HG03520 (cell line): ENCODE measurements at regions not wholly inside any gene's neighbourhood (a gene's known extent, or its start where the extent isn't known, plus 50 kb on each side); places are given as distances from the start of the nearest gene placed in this dataset.
"Not testable (repeated sequence)": the region's sequence is repeated elsewhere in the genome, so short reads cannot be mapped to it uniquely, and the experiment has no call there.

Source experiments
- ATAC-seq: cut with Tn5 transposase; IDR thresholded peaks from one replicate; pipeline ENCODE4 v1.9.1; 2021; ENCODE audit warnings: mild to moderate bottlenecking, moderate library complexity; ENCODE audit not compliant: unreplicated experiment

DNA sequence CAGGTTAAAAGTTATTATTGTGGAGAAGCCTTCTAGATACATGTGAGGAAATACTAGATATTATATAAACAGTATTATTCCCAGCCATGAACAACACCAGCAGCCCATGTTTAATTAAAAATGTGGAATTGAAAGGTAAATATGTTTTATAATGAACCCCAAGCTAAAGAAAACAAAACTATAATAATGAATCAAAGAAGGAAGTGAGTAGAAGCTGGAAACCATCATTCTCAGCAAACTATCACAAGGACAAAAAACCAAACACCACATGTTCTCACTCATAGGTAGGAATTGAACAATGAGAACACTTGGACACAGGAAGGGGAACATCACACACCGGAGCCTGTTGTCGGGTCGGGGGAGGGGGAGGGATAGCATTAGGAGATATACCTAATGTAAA, 167.6 kb upstream of the CXXC4 start:
- ATAC-seq = not testable (repeated sequence)

DNA sequence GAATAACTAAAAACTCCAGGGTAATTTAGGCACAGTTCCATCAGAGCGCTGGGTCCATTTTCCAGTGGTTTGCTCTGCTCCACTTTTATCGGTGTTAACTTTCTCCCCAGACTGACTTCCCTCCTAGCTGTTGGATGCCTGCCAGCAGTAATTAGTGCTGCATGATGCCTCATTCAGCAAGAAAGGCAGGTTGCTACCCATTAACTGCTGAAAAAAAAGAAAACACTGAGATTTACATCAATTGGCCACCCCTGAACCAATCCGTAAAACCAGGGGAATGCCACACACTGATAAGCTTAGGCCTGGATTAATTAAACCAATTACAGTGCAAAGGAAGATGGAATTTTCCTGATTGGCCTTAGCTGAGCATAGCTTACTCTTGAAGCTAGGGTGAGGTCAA, 182.4 kb upstream of the CXXC4 start:
- no peak for ATAC-seq

DNA sequence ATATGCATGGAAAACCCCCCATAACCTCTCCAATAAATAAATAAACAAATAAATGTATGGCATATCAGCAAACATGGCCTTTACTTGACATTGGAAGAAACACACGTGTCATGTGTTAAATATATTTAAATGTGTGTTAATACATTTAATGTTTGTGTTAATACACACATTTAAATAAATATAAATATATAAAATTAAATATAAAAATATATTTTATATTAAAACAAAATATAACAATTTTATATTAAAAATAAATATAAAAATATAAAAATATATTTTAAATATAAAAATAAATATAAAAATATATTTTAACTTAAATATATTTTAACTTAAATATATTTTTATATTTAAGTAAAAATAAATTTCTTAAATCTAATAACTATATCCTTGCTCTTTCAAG, 187.6 kb upstream of the CXXC4 start:
- no peak for ATAC-seq

DNA sequence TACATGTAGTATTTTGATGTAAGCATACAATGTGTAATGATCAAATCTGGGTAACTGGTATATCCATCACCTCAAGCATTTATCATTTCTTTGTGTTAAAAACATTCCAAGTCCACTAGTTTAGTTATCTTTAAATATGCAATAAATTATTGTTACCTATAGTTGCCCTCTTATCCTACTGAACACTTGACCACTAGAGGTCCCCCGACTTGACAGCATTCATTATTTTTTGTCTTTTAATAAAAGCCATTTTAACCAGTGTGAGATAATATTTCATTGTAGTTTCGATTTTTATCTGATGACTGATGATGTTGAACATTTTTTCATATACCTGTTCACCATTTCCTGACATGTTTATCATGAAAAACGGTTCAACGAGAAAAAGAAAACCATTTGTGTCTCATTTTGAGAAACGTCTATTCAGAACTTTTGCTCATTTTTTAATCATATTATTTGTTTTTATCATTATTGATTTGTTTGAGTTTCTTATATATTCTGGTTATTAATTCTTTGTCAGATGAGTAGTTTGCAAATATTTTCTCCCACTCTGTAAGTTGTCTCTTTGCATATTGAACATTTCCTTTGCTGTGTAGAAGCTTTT, 199.0 kb upstream of the CXXC4 start:
- ATAC-seq = no peak

GRCh38 chr4:104716584-104716983, 221.9 kb upstream of the CXXC4 start:
- ATAC-seq = no peak

DNA sequence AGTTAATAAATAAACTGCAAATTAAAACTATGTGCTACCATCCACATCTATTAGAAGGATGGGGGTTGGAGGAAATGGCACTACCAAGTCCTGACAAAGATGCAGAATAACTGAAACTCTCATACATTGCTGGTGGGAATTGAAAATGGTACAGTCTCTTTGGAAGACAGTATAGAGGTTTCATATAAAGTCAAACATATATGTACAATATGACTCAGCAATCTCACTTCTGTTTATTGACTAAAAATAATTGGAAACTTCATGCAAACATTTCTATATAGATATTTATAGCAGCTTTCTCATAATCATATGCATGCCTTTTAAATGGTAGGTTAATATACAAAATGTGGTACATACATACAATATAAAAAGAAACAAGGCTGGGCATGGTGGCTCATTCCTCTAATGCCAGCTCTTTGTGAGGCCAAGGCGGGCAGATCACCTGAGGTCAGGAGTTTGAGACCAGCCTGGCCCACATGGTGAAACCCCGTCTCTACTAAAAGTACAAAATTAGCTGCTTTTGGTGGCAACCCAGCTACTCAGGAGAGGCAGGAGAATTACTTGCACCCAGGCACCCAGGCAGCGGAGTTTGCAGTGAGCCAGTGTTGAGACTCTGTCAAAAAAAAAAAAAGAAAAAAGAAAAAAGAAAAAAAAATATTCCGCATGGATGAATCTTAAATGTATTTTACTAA, 225.0 kb upstream of the CXXC4 start:
- peak; percentile 99 for ATAC-seq

- no peak for ATAC-seq
Observed at GRCh38 chr4:104722467-104722866, 227.8 kb upstream of the CXXC4 start.

GRCh38 chr4:104726002-104726401, 231.3 kb upstream of the CXXC4 start:
- ATAC-seq = no peak

GRCh38 chr4:104727643-104728042, 232.9 kb upstream of the CXXC4 start:
- ATAC-seq = no peak

GRCh38 chr4:104728380-104729122, 233.9 kb upstream of the CXXC4 start:
- ATAC-seq = no peak

DNA sequence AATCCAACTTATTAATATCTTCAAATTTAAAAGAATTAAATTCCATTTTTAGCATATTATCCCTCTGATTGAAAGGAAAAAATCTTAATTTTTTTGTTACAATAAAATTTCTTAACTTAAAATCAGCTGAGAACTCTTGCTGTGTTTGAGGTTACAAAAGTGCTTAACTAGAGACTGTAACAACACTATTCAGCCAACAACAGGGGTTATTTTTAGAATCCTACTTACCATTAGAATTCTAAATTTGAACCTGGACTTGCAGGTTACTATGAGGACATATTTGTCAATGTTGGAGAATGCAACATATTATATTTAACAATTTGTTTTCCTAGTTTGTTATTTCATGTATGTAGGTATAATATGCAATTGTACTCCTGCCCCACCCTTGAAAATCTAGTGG, 238.1 kb upstream of the CXXC4 start:
- no peak for ATAC-seq

DNA sequence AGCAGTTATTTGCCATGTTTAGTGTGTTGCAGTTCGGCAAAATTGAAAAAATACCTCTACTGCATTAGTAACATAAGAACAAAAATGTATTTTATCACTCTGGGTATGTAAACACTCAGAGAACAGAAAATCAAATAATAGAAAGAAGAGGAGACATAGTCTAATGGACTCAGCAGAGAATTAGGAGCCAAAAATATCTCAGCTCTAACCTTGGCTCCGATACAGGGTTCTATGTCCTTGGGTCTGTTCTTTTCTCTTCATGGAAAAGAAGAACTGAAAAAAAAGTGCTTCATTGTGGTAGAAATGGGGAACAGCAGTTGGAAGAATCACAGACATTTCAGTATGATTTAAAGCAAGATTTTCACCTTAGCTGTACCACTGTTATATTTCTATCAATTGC, 240.5 kb upstream of the CXXC4 start:
- ATAC-seq = no peak

DNA sequence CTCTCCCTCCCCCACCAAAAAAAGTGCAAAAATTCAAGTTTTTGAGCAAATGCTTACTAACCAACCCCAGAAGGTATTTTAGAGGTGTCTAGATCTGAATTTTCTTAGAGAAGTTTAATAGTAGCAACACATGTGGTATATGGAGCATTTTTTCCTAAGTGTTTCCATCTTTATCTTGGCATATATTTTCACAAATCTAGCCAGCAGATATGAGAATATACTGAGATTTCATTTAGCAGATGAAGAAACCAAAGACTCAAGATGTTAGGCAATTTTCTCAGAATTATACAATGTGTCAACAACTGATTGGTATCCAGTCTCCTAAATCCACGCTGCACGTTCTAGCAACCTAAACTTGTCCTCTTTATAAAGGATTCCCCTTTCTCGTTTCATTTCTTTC, 245.5 kb upstream of the CXXC4 start:
- ATAC-seq = no peak

DNA sequence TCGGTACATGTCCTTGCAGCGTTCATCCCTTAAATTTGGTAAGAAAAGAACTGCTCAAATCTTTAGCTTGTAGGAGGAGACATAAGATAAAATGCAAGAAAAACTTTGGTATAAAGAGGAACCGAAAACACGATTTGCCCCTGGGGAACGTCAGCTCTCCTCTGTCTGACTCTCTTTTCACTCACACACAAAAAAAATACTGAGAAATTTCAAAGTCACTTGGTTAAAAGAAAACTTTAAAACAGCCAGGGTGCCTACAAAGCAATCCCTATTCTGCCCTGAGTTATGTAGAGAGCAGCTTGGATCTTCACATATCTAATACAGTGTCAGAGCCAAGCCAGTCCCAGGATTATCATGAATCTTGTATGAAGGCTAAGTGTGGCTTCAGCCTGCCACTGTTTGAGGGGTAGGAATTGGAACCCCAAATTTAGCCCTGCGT, 248.5 kb upstream of the CXXC4 start:
- ATAC-seq = peak; percentile 97

- ATAC-seq = no peak
Observed at GRCh38 chr4:104747635-104748034, 252.9 kb upstream of the CXXC4 start.

DNA sequence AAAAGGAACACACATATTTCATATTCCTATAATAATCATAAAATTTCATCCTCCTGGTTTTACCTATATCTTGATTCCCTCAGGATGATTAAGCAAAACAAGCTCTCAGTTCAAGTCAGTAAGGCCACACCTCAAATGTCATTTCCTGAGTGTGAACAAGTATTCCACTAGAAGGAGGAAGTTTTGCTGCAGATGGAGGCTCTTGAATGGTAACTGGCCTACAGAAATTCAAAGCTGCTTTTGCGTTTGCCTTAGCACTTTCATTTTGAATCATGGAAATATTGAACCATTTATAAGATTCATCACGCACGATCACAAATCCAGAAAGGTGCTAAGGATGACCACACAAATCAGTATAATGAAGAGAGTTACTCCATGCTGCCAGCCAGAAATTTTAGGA, 254.4 kb upstream of the CXXC4 start:
- ATAC-seq = no peak

- no peak for ATAC-seq
Observed at GRCh38 chr4:104750008-104750407, 255.3 kb upstream of the CXXC4 start.

DNA sequence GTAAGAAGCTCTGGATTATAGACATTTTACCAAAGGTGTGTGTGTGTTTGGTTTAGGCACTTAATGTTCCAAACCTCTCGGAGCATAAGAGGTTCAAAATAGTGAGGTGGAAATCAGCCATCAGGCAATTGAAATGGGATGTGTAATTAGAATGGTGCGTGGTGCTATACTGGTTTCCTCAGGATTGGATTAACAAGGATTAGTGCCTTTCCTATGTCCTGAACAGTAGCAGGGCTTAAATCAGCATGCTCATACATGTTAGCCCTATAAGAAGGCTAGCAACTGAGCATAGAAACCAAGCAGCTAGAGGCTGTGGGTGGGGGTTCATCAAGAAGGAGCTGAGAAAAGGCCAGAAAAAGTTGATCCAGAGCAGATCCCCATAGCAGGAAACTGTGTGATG, 256.8 kb upstream of the CXXC4 start:
- ATAC-seq = no peak

- peak; percentile 71 for ATAC-seq
Observed at GRCh38 chr4:104752337-104752736, 257.6 kb upstream of the CXXC4 start.

GRCh38 chr4:104756837-104757236, 262.1 kb upstream of the CXXC4 start:
- ATAC-seq = no peak

GRCh38 chr4:104758574-104758973, 263.9 kb upstream of the CXXC4 start:
- no peak for ATAC-seq

DNA sequence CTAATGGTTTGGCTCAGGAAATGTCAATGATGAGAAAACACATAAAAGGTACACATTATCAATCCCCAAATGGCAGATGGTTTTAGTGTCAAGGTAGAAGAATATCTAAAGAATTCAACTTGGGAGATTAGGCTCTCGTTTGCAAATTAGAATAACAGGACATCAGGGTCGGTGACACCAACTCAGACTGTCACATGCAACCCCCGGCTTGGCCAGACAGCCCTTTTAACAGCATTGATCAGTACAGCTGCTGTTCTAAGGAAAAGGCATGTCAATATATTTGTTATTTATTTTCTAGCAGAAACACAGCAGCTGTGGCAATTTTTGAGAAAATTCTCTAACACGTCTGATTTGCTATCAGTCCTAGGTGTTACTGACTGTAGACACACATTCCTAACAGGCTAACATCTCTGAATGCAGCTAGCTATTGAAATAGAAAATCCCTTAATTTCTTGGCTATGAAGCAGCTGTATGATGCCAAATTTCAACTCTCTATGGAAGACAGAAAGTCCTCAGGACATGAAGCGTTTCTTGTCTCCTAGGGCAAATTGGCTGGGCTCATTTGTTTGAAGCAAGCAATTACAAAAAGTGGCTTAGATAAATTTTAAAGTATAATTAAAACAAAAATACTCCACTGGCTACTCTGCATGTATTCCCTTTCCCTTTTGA, 269.0 kb upstream of the CXXC4 start:
- no peak for ATAC-seq
